HG02981 (cell line): ENCODE measurements at regions not wholly inside any gene's neighbourhood (a gene's known extent, or its start where the extent isn't known, plus 50 kb on each side); places are given as distances from the start of the nearest gene placed in this dataset.
"Not testable (repeated sequence)": the region's sequence is repeated elsewhere in the genome, so short reads cannot be mapped to it uniquely, and the experiment has no call there.

Experiments
- ATAC-seq: cut with Tn5 transposase; IDR thresholded peaks from one replicate; pipeline ENCODE4 v1.9.1; 2021; ENCODE audit warnings: mild to moderate bottlenecking, moderate library complexity; ENCODE audit not compliant: unreplicated experiment

- ATAC-seq = no peak
Observed at GRCh38 chr18:71116535-71116934, 827.7 kb downstream of the SOCS6 start.

- no peak for ATAC-seq
Observed at GRCh38 chr18:71115261-71115660, 826.4 kb downstream of the SOCS6 start.

GRCh38 chr18:71114550-71115210 lies 825.8 kb downstream of the SOCS6 start:
- no peak for ATAC-seq

- no peak for ATAC-seq
Observed at GRCh38 chr18:71107244-71107643, 818.4 kb downstream of the SOCS6 start.

- ATAC-seq = no peak
Observed at GRCh38 chr18:71106701-71107100, 817.9 kb downstream of the SOCS6 start.

- ATAC-seq = no peak
Observed at GRCh38 chr18:71105994-71106546, 817.2 kb downstream of the SOCS6 start.

- ATAC-seq = no peak
Observed at GRCh38 chr18:71105078-71105819, 816.4 kb downstream of the SOCS6 start.

GRCh38 chr18:71079606-71080005 lies 790.8 kb downstream of the SOCS6 start:
- no peak for ATAC-seq

GRCh38 chr18:71077451-71077850 lies 788.6 kb downstream of the SOCS6 start:
- no peak for ATAC-seq

GRCh38 chr18:71075147-71075546 lies 786.3 kb downstream of the SOCS6 start:
- ATAC-seq = no peak

- no peak for ATAC-seq
Observed at GRCh38 chr18:71068338-71068737, 779.5 kb downstream of the SOCS6 start.

- ATAC-seq = no peak
Observed at GRCh38 chr18:71049893-71050292, 761.0 kb downstream of the SOCS6 start.

GRCh38 chr18:71047882-71048281 lies 759.0 kb downstream of the SOCS6 start:
- ATAC-seq = no peak

- ATAC-seq = no peak
Observed at GRCh38 chr18:71045331-71046065, 756.7 kb downstream of the SOCS6 start.

GRCh38 chr18:71040161-71040560 lies 751.3 kb downstream of the SOCS6 start:
- no peak for ATAC-seq

- no peak for ATAC-seq
Observed at GRCh38 chr18:71038196-71038595, 749.4 kb downstream of the SOCS6 start.

- no peak for ATAC-seq
Observed at GRCh38 chr18:71036783-71037182, 747.9 kb downstream of the SOCS6 start.

- ATAC-seq = not testable (repeated sequence)
Observed at GRCh38 chr18:71031296-71032191, 742.7 kb downstream of the SOCS6 start.

GRCh38 chr18:71030085-71030484 lies 741.2 kb downstream of the SOCS6 start:
- not testable (repeated sequence) for ATAC-seq

- no peak for ATAC-seq
Observed at GRCh38 chr18:71028285-71028762, 739.5 kb downstream of the SOCS6 start.
